ENCODE measurements at regions not wholly inside any gene's neighbourhood (a gene's known extent, or its start where the extent isn't known, plus 50 kb on each side); places are given as distances from the start of the nearest gene placed in this dataset.
"Not testable (repeated sequence)": the region's sequence is repeated elsewhere in the genome, so short reads cannot be mapped to it uniquely, and the experiment has no call there.

- no peak for DNase-seq
These were observed 1619.8 kb upstream of the PRMT6 start for GRCh38 chr1:105436589-105437259.

- DNase-seq: no peak
These were observed 1618.6 kb upstream of the PRMT6 start for GRCh38 chr1:105437847-105438246.

- DNase-seq: no peak
These were observed 1613.6 kb upstream of the PRMT6 start for GRCh38 chr1:105442901-105443300.

- no peak for DNase-seq
These were observed 1596.7 kb upstream of the PRMT6 start for GRCh38 chr1:105459759-105460158.

- DNase-seq: no peak
These were observed 1594.2 kb upstream of the PRMT6 start for GRCh38 chr1:105462308-105462707.

GRCh38 chr1:105467549-105467948 lies 1588.9 kb upstream of the PRMT6 start:
- no peak for DNase-seq

GRCh38 chr1:105470541-105470940 lies 1585.9 kb upstream of the PRMT6 start:
- not testable (repeated sequence) for DNase-seq

- no peak for DNase-seq
These were observed 1573.0 kb upstream of the PRMT6 start for GRCh38 chr1:105483436-105483835.

GRCh38 chr1:105485207-105485606 lies 1571.3 kb upstream of the PRMT6 start:
- DNase-seq: no peak

- DNase-seq: no peak
These were observed 1563.6 kb upstream of the PRMT6 start for GRCh38 chr1:105492921-105493320.

- no peak for DNase-seq
These were observed 1540.4 kb upstream of the PRMT6 start for GRCh38 chr1:105516068-105516467.

- DNase-seq: no peak
These were observed 1522.5 kb upstream of the PRMT6 start for GRCh38 chr1:105533996-105534395.

GRCh38 chr1:105544475-105544874 lies 1512.0 kb upstream of the PRMT6 start:
- DNase-seq: no peak

- no peak for DNase-seq
These were observed 1500.2 kb upstream of the PRMT6 start for GRCh38 chr1:105556266-105556665.

GRCh38 chr1:105558023-105558422 lies 1498.5 kb upstream of the PRMT6 start:
- no peak for DNase-seq

GRCh38 chr1:105565006-105565405 lies 1491.5 kb upstream of the PRMT6 start:
- no peak for DNase-seq

GRCh38 chr1:105585791-105586190 lies 1470.7 kb upstream of the PRMT6 start:
- DNase-seq: no peak

- DNase-seq: no peak
These were observed 1464.8 kb upstream of the PRMT6 start for GRCh38 chr1:105591681-105592080.

GRCh38 chr1:105608713-105609112 lies 1447.8 kb upstream of the PRMT6 start:
- DNase-seq: no peak

- DNase-seq: no peak
These were observed 1430.0 kb upstream of the PRMT6 start for GRCh38 chr1:105626276-105626987.

GRCh38 chr1:105631153-105631744 lies 1425.2 kb upstream of the PRMT6 start:
- DNase-seq: not testable (repeated sequence)

- DNase-seq: no peak
These were observed 1423.9 kb upstream of the PRMT6 start for GRCh38 chr1:105632342-105633196.

GRCh38 chr1:105636052-105636451 lies 1420.4 kb upstream of the PRMT6 start:
- no peak for DNase-seq

Measured in T-helper 1 cell (primary cell).